ENCODE measurements at regions not wholly inside any gene's neighbourhood (a gene's known extent, or its start where the extent isn't known, plus 50 kb on each side); places are given as distances from the start of the nearest gene placed in this dataset.

DNA sequence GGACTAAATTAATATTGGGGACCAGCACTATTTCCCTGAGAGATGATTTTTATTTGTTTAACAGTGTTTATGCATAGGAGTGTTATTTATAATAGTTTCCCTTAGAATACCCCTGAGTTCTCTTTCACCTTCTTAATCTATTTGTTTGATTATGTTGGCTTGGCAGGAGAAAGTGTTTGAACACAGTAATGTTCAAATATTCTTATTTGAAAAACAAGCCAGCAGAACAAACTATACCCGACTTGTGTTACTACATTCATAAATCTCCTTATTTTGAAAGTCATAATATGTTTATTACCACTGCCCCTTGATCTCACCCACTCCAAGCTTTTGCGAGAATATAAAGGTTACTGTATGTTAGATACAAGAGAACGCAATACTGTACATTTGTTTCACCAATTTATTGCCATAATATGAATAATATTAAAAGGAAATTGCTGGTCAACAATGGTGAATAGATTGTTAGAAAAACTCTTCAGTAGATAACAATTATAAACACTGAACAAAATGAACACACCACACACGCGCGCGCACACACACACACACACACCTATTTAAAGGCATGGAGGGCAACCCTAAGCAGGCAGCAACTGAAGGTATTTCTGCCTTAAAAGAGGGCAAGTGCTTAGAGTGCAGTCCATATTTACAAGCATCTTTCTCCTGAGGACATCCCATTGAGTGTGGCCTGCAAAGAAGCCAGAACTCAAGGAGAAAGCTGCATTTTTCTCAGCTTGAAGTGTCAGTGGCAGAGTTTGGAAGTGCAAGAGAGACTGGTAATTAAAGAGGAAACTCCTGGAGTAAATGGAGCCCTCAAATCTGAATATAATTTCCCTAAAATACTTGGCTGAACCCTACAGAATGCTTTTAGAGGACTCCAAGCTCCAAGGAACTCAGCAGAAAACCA, 279.4 kb upstream of the MAN1A1 start:
- DNase-seq = no peak

DNA sequence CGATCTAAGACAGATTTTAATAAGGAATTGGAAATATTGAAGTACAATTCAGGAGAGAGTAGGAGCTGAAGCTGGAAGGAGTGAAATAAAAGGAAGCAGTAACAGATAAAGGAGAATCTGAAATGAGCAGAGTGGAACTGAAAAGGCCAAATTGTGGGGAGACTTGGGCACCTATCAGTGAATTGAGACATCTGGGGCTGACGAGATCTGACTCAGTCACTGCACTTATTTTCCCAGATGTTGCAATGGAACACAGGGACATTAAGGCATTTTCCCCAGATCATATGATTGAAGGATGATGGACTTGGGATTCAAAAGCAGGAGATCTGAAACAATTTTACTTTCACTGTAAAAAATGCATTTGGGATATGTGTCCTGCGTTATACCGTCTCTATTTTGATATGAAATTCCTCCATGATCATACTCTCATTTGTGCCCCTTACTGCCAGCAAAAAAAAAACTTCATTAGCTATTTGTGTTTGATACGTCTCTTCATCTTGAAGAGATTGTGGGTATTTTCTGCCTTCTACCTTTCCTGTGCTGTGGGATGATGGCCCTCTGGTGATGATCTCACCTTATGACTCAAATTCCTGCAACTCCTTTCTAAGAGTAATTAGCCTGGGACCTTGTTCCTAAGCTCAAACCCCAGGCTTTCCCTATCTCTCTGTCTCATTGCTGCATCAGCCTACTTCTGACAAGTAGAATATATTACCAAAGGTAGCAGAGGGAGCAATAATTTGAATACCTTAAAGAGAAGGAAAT, 278.5 kb upstream of the MAN1A1 start:
- no peak for DNase-seq

DNA sequence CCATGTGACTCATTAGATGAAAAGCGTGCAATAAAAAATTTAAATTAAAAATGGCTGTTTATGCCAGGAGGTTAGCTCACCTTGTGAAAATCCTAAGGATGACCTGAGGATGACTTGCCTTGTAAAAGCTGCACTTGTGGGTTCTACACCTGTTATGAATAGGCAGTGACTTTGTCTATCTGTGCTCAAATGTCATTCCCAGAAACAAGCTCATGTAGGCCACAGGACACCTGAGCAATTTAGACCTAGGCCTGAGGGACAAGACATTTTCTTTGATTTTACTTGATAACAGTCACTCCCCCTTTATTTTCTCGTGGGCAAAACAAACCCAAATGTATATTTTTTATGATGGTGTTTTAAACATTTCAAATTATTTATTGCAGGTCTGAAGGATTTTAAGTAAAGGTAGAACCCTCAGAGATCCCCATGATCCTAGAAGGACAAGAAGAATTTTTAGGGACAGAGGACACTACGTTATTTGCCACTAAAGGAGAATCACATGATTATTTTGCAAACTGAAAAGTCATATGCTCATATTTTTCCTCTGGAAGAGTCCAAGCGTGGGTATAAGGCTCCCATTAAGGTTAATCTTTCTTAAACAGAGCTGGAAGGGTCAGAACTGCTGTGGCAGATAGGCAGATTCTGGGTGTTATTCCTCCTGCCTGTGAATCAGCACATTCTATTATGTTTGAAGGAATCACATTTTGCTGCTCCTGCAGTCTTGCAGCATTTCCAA, 277.5 kb upstream of the MAN1A1 start:
- no peak for DNase-seq

DNA sequence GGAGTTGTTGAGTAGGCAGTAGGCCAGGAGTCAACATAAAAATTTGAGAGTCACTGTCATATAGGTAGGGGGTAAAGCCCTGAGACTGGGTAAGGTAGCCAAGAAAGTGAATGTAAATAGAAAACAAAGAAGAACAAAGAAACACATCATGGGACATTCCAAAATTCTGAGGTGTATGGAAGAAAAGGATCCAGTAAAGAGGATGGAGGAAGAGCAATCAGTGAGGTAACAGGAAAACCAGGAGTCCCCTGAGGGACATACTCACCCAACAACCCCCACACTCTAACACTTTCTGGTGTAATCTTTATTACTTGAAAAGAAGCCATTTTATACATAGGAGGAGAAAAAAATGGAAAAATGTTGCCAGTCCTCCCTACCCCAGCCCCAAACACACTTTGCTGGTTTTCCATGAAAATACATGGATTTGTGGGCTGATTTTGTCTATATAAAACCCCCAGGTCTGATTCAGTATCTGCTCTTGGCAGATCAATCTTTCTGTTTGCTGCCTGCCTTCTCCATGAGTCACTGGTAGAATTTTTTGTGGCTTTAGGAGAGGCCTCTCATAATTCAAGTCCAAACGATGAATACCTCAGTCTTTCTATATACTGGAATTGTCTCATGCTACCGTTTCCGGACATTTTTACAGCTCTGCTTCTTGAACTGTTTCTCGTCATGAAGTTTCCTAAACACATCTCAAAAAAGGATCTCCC, 271.4 kb upstream of the MAN1A1 start:
- no peak for DNase-seq

DNA sequence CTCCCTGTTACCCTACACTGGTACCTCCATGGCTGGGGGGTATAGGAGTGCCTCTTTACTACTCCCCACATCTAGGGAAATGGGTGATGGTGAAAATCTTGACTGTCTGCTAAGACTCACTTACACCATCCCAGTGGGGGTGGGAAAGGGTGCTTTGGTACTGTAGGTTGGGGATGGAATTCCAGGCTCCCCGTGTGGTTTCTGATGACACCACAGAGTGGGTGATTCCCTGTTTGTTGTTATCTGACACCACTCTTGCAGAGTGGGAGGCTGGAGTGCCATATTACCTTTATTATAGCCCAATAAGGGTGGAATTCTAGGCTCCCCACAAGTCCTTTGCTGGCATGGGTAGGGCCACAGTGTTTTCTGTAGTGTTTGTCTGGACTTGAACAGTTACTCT, 264.6 kb upstream of the MAN1A1 start:
- DNase-seq = no peak

DNA sequence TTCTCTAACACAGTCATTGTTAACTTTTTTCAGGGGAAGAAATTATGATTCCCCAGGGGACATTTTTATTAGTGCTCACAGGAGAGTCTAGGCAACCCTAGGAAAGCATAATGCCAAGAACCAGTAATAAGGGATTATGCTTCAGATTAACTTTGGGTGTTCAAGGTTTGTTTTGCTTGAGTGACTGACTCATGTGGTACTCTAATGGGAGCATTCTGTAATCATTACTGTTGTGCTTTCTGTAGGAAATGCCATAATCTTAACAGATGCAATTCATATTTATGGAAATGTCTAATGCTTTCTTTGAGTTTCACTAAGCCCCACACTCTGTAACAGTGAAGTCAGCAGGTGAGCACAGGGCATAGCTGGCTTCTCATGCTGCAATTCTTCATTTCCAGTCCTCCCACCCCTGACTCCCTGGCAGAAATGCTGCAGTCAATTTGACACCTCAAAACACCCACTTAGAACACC, 263.4 kb upstream of the MAN1A1 start:
- no peak for DNase-seq

DNA sequence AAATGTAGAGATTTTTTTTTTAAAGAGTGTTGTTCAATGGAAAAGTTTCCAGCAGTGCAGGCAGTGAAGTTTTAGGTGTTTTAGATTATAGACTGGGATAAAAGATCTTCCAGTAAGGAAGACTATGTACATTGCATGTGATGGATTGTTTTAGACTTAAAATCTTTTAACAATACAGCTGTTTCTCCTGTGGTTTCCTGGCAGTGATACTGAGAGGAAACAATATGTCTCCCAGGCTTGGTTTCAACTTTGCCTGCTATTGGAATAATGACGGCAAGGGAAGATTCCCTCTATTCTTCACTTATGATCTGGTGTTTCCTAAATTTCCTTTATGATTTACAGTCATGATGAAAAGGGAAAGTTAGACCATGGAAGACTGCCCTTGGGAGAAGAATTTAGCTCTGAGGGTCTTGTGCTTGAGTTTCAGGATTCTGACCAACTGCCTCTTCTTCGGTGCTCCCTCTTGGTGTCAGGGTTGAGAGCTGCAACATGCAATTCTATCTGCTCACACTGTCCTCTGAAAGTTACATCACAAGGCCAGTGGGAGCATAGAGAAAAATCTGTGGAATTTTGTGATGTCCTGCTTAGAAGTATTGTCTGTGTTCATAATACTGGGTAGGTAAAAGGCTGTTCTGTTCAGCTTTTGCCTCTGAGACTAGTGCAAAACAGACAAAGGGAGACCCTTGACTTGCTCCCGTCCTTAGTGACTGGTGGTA, 262.8 kb upstream of the MAN1A1 start:
- no peak for DNase-seq

DNA sequence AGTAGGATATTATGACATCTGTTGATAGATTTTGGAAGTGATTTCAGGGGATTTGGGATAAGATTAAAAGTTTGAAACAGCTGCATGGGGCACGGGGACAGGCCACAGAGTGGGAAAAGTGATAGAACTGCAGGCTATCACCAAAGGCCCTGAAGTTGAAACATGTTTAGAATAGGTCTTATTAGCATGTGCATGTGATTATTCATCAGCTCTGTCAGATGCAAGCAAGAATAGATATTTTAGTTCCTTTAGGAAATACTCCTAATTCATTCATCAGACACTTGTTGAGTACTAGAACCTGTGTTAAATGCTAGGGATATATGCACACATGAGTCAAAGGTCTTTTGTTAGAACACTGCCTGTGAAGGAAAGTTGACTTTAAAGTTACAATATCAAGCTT, 261.2 kb upstream of the MAN1A1 start:
- no peak for DNase-seq

DNA sequence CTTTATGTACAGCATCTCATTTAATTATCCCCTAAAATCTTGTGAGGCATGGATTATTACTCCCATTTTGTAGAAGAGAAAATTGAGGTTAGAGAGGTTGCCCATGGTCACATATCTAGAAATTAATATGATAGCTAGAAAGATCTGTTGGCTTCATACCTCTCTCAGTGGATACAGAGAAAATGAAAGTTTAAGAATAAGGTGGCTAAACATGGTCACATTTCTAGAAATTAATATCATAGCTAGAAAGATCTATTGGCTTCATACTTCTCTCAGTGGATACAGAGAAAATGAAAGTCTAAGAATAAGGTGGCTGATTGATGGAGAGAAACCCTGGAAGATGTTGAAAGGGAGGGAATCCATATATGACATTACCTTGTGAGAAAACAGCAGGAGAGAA, 260.7 kb upstream of the MAN1A1 start:
- no peak for DNase-seq

DNA sequence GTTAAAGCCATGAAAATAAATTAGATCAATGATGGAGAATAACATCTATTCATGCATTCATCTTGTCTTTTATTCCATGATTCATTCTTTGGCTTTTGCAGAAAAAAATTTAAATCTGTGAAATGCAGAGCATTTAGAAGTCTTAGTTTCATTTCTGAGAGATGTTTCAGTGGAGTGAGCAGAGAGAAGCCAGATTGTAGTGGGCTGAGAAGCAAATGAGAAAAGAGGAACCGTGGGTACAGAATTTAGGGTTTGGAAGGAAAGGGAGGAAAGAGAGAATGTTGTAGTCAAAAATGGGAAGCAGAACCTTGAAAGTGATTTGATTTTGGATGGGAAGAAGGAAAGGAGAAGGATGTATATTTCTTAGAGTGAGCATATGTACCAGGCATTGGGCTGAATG, 260.3 kb upstream of the MAN1A1 start:
- DNase-seq = no peak

DNA sequence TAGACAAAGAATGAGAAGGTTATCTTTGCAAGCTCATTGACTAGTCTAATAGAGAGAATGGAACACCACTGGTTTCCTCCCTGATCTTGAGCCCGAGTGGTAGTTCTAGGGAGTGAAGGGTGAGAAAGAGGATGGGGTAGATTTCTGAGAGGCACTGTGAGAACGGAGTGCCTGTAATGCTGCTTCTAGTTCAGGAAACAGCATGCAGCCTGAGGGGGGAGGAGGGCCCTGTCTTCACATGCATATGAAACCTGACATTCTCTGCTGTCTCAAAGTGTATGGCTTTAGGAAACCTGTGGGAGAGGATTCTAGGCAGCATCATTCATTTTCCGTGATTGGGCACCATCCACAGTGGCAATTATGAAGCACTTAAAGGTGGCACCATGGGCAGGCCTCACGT, 259.4 kb upstream of the MAN1A1 start:
- no peak for DNase-seq

DNA sequence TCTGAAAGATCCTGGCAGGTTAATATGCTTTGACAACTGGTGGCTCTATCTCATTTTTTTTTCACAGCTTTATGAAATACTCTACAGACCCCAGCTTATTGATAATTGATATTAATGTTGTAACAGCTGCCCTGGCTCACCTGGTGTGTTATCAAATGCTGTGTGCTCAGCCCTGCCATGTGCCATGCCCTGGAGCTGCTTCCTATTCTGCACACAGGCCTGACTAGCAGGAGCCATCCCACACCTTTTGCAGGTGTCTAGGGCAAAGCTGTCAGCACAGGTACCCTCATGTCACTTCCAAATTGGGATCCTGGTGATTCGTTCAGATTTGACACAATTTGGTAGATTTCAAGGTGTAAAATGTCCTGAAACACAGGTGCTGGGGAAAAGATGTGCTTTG, 254.6 kb upstream of the MAN1A1 start:
- no peak for DNase-seq

DNA sequence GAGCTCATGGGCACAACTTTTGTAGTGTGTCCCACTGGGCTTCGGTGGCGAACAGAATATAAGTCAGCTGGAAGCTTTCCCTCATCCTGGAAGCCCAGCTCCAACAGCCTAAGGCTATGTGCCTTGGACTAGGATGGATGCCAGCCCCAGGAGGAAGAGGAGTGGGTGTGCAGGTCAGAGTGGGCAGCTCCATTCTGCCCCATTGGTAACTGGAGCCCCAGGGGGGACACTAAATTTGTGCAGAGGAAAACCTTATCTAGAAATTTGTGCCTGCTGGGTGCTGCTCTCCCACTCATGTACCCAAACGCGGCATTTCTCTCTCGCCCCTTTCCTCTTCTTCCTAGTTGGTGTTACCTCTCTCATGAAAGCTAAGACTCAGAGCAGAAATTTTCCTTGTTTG, 253.9 kb upstream of the MAN1A1 start:
- no peak for DNase-seq

DNA sequence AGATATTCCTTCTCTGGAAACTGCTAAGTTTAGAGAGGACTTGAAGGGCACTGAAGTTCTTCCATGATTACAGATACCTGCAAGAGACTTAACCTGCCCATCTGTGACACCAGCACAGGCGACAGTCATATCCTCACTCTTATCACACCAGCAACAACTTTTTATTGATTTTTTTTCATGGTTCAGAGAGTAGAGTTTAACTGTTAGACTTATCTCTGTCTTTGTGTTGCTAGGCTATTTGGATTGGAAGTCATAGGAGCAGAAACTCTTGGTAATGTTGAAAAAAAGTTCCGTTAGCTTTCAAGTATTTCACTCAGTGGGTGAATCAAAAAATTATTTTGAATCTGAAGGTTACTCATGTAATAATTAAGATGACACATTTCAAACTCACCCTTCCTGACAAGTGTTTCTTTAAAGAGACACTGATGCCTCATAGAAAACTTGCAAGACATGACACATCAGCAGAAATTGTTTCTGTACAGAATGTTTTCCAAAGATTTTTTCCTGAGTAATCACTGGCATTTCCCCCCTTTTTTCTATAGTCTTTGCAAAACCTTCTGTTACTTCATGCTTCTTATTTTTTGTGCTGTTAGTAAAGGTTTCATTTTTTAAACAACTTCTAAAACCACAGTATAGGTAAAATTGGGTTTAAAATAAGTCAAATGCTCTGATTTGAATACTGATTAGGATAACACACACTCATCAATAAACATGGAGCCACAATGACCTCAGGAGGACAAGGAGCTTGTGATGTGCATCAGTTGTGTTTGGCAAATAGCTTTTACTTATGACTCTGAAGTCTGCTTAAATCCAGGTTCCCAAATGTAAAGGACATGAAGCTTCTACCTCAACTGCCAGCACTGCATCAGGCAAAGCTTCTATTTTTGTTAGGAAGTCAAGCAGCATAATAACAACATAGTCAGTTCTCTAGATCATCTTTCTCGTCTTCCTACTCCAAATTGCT, 252.9 kb upstream of the MAN1A1 start:
- no peak for DNase-seq

DNA sequence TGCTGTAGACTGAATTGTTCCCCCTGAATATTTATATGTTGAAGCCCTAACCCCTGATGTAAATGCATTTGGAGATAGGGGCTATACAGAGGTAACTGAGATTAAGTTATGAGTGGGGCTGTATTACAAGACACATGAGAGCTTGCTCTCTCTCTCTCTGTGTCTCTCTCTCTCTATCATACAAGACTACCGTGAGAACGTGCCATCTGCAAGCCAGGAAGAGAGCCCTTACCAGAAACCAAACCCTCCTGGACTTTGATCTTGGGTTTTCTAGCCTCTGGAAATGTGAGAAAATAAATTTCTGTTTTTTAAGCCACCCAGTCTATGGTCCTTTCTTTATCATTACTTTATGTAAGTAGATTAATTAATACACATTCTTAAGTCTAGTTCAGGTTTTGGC, 249.3 kb upstream of the MAN1A1 start:
- no peak for DNase-seq

DNA sequence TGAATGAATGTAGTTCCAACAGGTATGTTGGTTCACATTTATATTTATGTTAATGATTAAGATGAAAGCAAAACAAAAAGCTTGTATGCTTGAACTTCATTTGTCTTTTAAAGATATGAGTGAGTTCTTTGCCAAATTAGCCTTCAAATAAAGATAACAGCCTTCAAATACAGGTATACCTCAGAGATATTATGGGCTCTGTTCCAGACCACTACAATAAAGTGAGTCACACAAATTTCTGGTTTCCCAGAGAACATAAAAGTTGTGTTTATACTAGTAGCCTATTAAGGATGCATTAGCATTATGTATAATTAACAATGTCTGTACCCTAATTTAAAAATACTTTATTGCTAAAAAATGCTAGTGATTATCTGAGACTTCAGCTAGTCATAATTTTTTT, 245.3 kb upstream of the MAN1A1 start:
- no peak for DNase-seq

DNA sequence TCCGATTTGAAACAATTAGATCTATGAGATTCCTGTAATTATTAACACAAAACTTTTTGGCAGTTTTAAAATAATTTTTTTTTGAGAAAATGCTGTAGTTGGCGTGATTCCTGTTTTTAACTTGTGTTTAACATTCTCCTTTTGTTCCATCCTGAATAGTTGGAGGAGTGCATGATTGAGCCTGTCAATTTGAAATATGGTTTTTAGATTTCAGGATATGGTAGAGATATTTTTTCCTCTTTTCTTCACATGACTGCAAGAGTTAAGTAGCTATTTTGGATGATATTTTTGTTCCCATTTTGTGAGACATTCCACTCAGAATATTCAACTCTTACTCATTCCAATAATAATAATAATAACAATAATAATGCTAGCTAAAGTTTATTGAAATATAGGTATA, 241.7 kb upstream of the MAN1A1 start:
- DNase-seq = no peak

DNA sequence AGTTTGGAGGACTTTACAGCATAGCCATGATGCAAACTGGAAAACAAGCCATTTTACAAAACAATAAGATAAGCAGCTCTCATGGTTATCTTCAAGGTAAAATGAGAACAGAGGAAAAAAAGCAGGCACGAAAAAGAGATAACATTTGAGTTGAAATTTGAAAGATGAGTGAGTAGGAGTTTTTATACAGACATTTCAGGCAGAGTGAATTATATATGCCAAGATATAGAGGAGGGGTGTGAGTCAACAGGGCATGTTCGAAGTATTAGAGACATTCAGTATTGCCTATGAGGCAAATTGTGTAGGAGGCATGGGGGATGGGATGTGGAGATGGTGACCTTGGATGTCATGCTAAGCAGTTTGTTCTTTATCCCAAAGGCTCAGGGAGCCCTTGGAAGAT, 240.5 kb upstream of the MAN1A1 start:
- no peak for DNase-seq

DNA sequence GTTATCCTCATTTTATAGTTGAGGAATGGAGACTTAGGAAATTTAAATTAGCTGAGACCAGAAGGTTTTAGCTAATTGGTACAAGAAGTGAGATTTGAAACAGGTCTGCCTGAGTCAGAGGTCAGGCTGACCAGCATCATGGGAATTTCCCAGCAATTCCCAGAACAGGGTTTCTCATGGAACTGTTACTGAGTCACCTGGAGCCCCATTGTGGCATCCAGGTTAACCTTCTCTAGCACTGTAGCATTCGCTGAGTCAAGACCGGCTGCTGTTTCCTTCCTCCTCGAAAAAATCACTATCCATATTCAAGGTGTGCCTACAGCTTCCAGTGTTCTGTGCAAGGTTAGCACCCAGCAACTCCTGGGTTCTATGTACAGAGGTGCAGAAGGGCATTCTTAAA, 238.0 kb upstream of the MAN1A1 start:
- DNase-seq = no peak

DNA sequence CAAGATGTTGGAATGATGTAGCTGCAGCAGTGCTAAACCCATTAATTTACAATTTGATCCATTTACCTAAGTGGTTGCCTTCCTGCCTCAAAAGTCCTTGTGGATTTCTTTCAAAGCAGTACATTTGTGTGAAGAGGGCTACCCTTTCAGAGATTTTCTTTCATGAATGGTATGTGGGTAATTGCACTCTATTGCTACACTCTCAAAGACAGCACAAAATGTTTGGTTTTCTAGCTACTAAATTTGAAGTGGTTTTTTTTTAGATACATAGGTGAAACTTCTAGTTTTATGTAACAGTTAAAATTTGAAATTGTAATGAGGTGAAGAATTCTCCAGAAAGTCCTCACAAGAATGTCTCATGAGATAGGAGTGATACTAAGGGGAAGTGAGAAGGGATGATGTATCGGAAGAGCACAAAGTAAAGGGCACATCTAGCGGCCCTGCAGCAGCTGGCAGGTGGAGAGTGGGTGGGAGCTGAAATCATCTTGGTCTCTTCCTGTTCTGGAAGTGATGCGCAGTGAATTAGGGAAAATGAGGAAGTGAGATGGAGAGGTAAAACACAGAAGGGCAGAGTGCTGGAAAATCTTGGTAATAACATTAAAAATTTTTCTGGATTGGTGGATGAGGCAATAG, 236.8 kb upstream of the MAN1A1 start:
- DNase-seq = no peak
